ENCODE measurements at regions not wholly inside any gene's neighbourhood (a gene's known extent, or its start where the extent isn't known, plus 50 kb on each side); places are given as distances from the start of the nearest gene placed in this dataset.

- Mint-ChIP-seq H3K36me3 (ENCODE audit: unreplicated experiment) (no peaks in the 10 kb centered on the region), H3K9me3 (ENCODE audit: unreplicated experiment) (peaks cover 16% of the 10 kb centered on the region), H3K27ac (ENCODE audit: unreplicated experiment) (no peak overlapping the region), H3K4me3 (ENCODE audit: unreplicated experiment) (no peak overlapping the region), H3K4me1 (ENCODE audit: unreplicated experiment) (no peaks in the 10 kb centered on the region), H3K27me3 (ENCODE audit: unreplicated experiment) (no peaks in the 10 kb centered on the region)
- TF ChIP-seq CTCF (IDR thresholded peaks at IDR 0.05): no peak
- no peak for DNase-seq (ENCODE audit: extremely low spot score, unreplicated experiment)
These were observed 440.5 kb downstream of the NR2F2 start for GRCh38 chr15:96771035-96771434.

- Mint-ChIP-seq H3K36me3 (ENCODE audit: unreplicated experiment) (no peaks in the 10 kb centered on the region), H3K4me1 (ENCODE audit: unreplicated experiment) (no peaks in the 10 kb centered on the region), H3K9me3 (ENCODE audit: unreplicated experiment) (peaks cover 14% of the 10 kb centered on the region), H3K27me3 (ENCODE audit: unreplicated experiment) (no peaks in the 10 kb centered on the region), H3K4me3 (ENCODE audit: unreplicated experiment) (no peak overlapping the region), H3K27ac (ENCODE audit: unreplicated experiment) (no peak overlapping the region)
- no peak for DNase-seq (ENCODE audit: extremely low spot score, unreplicated experiment)
- no peak for TF ChIP-seq CTCF (IDR thresholded peaks at IDR 0.05)
These were observed 443.7 kb downstream of the NR2F2 start for GRCh38 chr15:96774216-96774615.

GRCh38 chr15:96783746-96784145 is 453.2 kb downstream of the NR2F2 start:
- no peaks in the 10 kb centered on the region for H3K36me3 Mint-ChIP-seq (ENCODE audit: unreplicated experiment)
- no peak overlapping the region for H3K4me3 Mint-ChIP-seq (ENCODE audit: unreplicated experiment)
- no peaks in the 10 kb centered on the region for H3K4me1 Mint-ChIP-seq (ENCODE audit: unreplicated experiment)
- H3K27ac Mint-ChIP-seq (ENCODE audit: unreplicated experiment): no peak overlapping the region
- no peaks in the 10 kb centered on the region for H3K27me3 Mint-ChIP-seq (ENCODE audit: unreplicated experiment)
- H3K9me3 Mint-ChIP-seq (ENCODE audit: unreplicated experiment): peaks cover 13% of the 10 kb centered on the region
- DNase-seq (ENCODE audit: extremely low spot score, unreplicated experiment): no peak
- no peak for TF ChIP-seq CTCF (IDR thresholded peaks at IDR 0.05)

DNA sequence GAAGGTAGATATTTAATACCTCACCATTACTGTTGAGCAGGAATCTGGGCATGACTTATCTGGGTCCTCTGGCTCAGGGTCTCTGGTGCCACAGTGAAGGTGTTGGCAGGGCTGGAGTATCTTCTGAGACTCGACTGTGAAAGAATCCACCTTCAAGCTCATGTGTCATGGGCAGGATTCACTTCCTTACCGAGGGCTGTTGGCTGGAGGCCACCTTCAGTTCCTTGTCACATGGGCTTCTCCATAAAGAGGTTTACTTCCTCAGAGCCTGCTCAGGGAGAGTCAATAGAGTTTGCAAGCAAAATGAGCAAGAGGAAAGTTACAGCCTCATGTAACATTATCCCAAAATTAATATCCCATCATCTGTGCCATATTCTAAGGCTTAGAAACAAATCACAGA is 459.5 kb downstream of the NR2F2 start:
- H3K27ac Mint-ChIP-seq (ENCODE audit: unreplicated experiment): no peak overlapping the region
- no peak overlapping the region for H3K4me3 Mint-ChIP-seq (ENCODE audit: unreplicated experiment)
- H3K9me3 Mint-ChIP-seq (ENCODE audit: unreplicated experiment): peaks cover 9% of the 10 kb centered on the region
- H3K27me3 Mint-ChIP-seq (ENCODE audit: unreplicated experiment): no peaks in the 10 kb centered on the region
- no peaks in the 10 kb centered on the region for H3K4me1 Mint-ChIP-seq (ENCODE audit: unreplicated experiment)
- TF ChIP-seq CTCF (IDR thresholded peaks at IDR 0.05): no peak
- DNase-seq (ENCODE audit: extremely low spot score, unreplicated experiment): no peak
- H3K36me3 Mint-ChIP-seq (ENCODE audit: unreplicated experiment): no peaks in the 10 kb centered on the region

DNA sequence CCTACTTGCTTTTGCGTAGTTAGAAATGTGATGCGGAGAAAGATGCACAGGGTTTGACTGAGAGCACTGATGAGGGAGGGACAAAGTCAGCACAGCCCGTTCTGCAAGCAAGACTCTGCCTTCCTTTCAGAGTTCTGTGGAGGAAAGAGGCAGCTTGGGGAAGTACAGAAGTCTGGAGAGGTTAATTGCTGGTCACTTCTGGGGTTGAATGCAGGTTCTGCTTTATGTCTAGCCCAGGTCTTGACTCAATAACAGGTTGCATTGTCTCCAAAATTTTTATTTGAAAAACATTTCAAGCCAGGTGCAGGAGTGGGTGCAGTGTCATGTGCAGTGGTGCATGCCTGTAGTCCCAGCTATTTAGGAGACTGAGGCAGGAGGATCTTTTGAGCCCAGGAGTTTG is 461.7 kb downstream of the NR2F2 start:
- no peak for DNase-seq (ENCODE audit: extremely low spot score, unreplicated experiment)
- Mint-ChIP-seq H3K4me1 (ENCODE audit: unreplicated experiment) (no peaks in the 10 kb centered on the region), H3K36me3 (ENCODE audit: unreplicated experiment) (no peaks in the 10 kb centered on the region), H3K27me3 (ENCODE audit: unreplicated experiment) (no peaks in the 10 kb centered on the region), H3K4me3 (ENCODE audit: unreplicated experiment) (no peak overlapping the region), H3K27ac (ENCODE audit: unreplicated experiment) (no peak overlapping the region), H3K9me3 (ENCODE audit: unreplicated experiment) (peaks cover 6% of the 10 kb centered on the region)
- no peak for TF ChIP-seq CTCF (IDR thresholded peaks at IDR 0.05)

Data from osteocyte (in vitro differentiated cells).